HG02970 (cell line): ENCODE measurements at regions not wholly inside any gene's neighbourhood (a gene's known extent, or its start where the extent isn't known, plus 50 kb on each side); places are given as distances from the start of the nearest gene placed in this dataset.

Source experiments
- ATAC-seq: cut with Tn5 transposase; IDR thresholded peaks from one replicate; pipeline ENCODE4 v1.9.1; 2021; ENCODE audit warnings: mild to moderate bottlenecking, moderate library complexity, moderate number of reproducible peaks; ENCODE audit not compliant: unreplicated experiment, low FRiP score

DNA sequence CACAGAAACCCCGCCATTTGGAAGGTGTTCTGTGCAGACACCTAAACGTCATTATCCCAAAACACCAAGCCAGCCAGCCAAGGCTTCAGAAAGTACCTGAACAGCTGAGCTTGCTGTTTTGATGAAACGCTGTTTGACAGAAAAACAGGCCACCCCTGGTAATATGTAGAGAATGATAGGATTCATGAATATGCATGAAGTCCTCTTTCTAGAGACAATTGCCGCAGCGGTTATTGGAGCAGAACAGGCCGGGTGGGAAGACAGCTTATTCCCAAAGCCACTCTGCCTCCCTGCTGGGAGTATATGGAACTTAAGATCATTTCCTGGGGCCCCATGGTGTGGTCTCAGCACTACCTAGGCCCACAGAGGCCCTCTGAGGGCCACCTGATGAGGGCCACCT is 229.5 kb downstream of the UQCRFS1 start:
- no peak for ATAC-seq

DNA sequence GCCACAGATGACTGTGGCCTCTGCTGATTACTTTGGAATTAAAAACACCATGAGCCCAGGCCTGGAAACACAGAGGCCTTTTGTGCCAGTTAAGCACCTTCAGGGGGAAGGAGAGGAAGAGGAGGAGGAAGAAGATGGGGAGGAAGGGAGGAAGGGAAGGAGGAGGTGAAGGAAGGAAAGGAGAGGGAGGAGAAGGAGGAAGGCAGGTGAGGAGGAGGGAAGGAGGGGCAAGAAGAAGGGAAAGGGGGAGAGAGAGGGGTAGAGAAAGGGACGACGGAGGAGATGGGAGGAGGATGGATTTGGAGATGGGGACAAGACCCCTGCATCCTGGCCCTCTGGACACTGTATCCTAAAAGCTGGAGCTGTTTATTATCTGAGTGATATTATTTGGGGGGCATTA is 231.0 kb downstream of the UQCRFS1 start:
- ATAC-seq = no peak

DNA sequence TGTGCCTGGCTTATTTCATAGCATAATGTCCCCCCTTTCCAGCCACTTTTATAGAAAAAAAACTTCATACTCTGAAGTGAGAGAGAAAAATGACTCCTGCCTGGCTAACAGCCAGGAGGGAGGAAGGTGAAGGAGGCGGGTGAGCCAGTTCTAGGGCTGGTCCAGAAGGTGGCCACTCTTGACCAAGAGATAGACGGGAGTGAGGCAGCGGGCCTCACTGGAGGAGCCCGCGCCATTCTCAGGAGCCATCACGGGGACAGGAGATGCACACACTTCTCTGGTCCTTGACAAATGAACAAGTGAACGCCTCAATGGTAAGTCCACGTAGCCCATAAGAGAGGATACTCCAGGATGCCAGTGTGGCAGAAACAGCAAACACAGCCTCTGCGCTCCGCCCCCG is 231.4 kb downstream of the UQCRFS1 start:
- no peak for ATAC-seq

DNA sequence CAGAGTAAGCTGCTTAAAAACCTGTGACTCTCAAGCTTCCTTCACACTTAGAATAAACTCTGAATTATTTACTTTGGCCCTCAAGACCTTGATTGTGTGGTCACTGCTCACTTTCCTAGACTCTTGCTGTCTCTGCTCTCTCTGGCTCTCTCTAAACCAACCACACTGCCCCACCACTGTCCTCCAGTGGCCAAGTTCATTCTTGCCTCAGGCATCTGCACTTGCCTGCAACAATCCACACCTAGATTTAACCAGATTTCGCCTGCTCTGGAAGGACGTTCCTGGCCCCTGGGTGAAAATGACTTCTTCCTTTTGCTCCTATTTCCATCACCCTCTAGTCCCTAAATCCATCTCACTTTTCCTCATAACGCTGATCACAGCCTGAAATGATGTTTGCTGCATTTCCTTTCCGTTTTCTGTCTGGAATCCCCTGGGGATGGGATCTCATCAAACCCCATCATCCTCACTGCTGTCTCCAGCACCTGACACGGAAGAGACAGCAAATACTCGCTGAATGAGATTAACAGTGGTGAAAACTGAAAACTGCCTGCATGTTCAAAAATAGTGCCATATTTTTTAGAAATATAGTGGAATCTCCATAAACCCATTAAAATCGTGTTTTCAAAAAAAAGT is 232.6 kb downstream of the UQCRFS1 start:
- no peak for ATAC-seq

DNA sequence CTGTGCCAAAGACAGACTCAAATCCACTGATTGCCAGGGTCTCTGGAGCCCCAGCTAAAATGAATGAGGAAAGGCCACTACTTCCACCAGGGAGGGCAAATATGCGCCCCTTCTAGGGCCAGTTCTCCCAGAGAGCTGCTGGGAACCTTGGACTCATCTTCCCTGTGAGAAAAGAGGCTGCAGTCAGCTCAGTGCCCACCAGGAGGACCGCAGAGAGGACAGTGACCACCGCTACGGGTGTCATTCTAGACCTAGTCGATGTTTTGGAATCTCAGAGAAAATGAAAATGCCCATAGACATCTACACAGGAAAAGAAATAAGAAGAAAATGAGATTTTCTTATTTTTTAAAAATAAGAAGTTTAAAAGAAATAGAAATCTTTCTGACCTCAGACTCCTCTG is 235.1 kb downstream of the UQCRFS1 start:
- no peak for ATAC-seq

DNA sequence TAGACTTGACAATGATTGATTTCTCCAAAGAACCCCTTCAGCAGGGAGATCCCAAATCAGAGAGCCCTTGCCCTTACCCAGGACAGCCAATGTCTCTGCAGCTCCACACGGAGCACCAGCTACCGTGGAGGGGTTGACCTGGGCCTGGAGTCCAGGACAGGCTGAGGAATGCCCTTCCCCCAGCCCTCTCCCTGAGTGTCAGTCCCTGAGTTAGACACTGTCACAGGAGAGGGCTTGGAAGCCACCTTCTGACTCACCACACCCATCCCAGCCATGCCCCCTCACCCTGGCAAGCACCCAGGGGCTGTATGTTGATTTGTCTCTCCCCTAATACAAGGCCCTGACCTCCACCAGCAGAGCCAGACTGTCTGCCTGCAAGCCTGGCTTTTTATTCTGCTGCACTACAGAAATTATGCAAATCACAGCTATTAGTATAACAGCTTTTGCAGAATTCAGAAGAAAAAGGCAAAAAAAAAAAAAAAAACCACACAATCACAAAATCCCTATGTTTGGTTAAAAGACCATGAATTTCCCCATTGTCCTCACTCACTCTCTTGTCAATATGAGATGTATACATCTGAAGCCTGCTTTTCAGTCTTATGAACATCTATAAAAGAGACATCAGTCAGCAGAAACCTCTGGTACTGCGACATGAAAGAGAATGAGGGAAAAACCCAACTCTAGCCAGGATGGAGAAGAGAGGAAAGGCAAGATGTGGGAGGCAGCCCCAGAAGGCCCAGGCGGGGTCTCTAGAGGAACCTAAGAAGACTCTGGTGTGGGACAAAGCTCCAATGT is 240.7 kb downstream of the UQCRFS1 start:
- no peak for ATAC-seq

DNA sequence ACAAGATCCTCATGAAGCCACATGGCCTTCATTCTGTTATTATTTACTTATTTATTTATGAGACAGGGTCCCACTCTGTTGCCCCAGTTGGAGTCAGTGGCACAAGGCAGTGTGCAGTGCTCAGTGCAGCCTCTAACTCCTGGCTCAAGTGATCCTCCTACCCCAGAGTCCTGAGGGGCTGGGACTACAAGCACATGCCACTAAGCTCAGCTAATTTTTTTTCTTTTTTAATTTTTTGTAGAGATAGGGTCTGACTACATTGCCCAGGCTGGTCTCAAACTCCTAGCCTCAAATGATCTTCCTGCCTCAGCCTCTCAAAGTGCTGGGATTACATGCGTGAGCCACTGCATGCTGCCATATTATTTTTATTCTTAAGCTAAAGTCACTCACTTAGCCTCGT is 241.4 kb downstream of the UQCRFS1 start:
- no peak for ATAC-seq

DNA sequence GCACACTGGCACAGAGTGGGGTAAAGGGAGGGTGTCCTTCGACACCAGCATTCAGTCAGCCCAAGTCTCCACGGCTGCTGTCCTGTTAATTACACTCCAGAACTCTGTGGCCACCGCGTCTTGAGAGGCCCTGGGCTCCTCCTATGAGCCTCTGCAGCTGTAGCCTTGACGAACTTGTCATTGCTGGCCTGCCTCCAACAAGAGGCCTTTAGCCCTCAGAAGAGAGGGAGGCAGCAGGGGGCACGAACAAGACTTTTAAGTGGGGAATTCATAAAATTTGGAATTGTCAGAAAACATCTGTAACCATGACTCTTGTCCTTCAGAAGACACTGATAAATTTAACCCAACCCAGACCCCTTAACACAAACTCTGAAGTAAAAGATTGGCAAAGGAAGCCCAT is 241.9 kb downstream of the UQCRFS1 start:
- ATAC-seq = no peak

DNA sequence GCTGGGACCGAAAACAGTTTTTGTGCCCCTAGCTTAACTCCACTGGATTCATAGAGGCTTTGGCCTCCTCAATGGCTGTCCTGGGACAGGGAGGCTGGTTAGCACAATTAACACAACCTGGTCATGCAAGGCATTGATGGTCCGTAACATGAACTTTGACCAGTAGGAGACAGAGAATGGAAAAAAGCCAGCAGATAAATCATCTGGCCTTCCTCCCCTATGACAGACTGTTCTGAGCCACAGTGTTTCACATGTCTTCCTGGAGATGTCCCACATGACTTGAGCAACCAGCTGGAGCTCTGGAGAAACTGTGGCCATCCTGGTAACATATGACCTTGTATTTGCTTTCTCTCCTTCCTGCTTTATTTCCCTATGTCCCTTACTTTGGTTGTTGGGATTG is 244.2 kb downstream of the UQCRFS1 start:
- ATAC-seq = no peak

DNA sequence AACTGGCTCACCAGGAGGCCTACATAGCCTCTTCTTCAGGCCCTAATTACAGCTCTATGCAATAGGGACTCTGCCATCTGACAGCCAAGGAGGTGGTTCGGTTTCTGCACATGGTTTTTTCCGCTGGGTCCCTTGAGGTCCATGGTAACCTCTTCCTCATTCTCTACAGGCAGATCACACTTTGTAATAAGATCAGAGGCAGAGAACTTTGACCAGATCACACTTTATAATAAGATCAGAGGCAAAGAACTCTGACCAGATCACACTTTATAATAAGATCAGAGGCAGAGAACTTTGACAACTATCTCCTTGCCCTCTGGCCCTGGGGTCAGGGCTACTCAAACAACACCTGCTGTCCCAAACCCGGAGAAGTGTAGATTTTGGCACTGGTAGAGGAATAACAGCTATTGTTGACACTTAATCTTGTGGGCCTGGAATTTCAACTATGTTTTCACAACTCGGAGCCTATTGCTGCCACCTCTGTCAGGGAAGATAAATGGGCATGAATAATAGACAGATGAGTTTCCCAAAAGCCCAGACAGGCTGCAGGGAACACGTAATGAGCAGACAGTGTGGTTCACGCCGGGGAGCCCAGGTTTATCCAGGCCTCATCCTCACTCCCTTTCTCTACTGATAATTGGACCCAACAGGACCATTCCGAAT is 246.1 kb downstream of the UQCRFS1 start:
- no peak for ATAC-seq

DNA sequence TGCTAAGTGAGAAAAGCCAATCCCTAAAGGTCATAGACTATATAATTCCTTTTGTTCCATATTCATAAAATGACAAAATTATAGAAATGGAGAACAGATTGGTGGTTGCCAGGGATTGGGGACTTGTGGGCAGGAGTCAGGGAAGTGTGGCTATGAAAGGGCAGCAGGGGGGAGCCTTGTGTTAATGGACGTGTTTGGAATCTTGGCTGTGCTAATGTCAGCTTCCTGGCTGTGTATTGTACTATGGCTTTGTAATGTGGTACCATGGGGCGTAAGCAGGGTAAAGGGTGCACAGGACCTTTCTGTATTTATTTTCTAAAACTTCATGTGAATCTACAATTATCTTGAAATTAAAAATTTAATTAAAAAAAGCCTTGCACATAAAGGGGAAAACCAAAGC is 248.5 kb downstream of the UQCRFS1 start:
- no peak for ATAC-seq

DNA sequence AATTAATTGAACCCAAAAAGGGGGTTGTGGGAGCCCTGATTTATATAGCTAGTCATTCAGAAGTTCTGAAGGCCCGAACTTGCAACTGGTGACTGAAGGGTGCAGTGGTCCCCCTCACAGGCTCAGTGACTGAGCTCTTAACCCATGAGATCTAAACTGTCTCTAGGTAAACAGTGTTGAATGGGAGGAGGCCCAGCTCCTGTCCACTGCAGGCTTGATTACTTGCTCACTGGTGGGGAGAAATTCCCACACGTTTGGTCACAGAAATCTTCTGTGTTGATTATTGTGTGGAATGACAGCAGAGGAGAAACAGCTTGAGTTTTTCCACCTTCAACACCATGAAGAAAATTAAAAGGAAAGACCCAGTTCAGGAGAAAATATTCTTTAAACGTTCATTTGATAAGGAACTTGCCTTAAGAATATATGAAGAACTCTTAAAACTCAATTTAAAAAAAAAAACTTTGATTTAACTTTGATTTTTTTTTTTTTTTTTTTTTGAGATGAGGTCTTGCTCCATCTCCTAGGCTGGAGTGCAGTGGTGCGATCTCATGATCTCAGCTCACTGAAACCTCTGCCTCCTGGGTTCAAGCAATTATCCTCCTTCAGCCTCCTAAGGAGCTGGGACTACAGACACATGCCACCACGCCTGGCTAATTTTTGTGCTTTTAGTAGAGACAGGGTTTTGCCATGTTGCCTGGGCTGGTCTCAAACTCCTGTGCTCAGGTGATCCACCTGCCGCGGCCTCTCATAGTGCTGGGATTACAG is 249.3 kb downstream of the UQCRFS1 start:
- no peak for ATAC-seq

DNA sequence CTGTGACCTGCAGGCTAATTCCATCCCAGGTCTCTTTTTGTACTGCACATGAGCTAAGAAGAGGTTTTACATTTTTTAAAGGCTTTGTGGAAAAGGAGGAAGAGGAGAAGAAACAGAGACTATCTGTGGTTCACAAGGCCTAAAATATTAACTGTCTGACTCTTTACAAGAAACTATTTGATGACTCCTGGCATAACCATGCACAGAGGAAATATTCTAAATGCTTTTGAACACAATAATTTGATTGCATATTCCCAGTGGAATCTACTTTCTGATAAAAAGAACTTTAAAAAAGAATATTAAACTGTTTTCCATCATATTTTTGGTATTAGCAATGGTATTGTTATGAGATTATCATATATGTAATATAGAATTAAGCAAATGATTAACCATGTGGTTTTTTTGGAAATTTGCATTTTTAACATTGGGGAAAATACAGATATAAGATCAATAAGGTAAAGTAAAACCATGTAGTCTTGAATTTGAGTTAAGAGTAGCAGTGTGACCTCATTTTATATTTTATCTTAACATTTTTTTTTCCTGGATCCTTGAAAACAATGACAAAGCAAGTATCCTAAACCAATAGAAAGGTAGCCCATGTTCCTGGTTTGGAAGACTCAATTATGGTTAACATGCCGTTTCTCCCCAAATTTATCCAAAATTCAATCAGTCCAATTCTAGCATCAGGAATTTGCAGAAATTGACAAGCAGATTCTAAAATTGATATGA is 251.0 kb downstream of the UQCRFS1 start:
- no peak for ATAC-seq

DNA sequence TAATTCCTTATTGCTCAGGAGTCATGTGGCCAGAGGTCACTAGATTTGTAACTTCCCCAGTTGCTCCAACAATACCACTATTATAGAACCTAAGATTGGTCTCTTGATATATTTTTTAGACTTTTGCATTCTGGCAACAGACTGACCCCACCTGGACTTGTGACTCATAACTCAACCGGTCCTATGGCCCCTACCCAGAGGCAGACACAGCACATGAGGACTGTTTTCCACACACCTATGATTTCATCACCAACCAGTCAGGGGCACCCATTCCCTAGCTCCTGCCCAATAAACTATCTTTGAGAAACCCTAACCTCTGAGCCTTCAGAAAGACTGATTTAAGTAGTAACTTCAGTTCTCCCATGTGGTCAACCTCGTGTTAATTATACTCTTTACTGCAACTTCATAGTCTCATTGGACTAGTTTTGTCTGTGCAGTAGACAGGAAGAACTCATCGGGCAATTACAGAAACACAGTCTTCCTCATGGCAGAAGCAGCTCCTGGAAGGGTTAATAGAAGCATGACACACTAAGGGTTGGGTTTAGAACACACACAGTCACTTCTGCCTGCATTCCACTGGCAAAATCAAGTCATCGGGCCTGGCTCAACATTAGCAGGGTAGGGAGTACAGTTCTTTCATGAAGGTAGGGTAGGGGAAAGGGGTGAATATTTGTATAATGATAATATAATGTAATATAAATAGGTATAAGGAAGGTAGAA is 251.8 kb downstream of the UQCRFS1 start:
- ATAC-seq = no peak

DNA sequence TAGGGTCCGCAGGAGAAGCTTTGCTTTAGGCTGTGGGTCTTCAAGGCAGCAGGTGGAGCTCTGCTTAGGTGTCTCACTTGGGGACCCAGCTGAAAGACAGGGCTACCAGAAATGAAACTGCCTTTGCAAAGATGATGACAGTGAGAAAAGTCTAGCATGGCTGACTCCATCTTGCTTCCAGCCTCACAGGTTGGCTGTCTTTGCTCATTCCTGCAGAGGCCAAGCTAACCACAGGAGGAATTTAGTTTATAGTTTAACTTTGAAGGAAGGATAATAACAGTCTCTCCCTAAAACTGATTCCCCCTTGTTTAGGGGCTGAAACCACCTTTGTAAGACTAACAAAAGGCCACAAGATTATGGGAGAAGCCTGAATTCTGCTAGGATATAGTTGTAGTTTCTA is 252.4 kb downstream of the UQCRFS1 start:
- no peak for ATAC-seq

DNA sequence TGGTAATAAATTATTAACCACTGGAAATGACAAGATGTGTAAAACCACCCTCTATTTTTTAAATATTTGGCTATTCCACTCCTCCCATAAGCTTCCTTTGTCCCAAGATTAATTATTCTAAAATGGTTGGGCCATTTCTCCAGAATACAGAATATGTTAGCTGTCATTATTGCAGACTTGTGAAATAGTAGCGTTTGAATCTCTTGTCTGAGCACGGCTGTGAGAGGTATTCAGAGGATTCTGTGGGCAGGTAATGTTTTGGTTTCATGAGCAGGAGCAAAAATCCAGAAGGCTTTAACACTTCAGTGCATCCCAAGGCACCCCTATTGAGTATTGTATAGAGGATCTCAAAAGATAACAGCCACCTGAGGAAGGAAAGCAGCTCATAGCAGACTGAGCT is 256.0 kb downstream of the UQCRFS1 start:
- no peak for ATAC-seq

DNA sequence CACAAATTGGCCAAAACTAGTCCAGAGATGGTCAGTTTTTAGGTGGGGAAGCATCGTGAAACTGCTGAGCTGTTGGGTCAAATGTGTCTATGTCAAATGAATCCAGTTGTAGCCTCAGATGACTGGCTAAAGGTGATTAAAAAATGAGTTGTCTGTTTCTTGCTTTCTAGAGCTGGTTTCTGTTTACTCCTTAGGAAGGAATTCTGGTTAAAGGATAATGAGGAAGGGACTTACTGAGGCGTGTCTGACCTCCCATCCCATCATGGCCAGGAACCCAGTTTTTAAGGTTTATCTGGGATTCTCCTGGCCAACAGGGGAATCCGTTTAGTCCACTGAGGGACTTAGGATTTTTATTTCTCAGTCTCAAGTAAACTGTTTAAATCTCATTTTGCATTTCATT is 256.5 kb downstream of the UQCRFS1 start:
- ATAC-seq = no peak

DNA sequence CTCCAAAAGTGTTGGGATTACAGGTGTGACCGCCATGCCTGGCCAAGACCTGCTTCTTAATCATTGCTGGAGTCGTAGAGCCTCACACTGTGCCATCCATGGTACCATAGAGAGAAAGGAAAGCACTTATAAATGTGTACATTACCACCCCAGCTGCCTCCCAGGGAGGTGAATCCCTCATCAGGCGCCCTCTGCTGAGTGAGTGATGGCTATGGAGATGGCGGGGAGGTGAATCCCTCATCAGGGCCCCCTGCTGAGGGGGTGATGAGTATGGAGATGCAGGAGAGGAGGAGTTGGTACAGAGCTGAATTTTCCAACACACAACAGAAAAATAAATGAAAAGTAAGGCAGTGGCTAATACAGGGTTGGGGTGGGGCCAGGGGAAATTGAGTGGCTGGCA is 263.4 kb downstream of the UQCRFS1 start:
- ATAC-seq = no peak

DNA sequence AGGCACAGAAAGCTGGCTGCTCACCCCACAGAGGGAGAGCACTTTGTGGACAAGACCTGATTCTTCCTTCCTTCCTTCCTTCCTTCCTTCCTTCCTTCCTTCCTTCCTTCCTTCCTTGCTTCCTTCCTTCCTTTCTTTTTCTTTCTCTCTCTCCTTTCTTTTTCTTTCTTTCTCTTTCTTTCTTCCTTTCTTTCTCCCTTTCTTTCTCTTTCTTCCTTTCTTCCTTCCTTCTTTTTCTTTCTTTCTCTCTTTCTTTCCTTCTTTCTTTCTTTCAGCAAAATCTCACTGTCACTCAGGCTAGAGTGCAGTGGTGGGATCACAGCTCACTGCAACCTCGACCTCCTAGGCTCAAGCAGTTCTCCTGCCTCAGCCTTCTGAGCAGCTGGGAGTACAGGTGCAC is 263.9 kb downstream of the UQCRFS1 start:
- ATAC-seq = no peak

DNA sequence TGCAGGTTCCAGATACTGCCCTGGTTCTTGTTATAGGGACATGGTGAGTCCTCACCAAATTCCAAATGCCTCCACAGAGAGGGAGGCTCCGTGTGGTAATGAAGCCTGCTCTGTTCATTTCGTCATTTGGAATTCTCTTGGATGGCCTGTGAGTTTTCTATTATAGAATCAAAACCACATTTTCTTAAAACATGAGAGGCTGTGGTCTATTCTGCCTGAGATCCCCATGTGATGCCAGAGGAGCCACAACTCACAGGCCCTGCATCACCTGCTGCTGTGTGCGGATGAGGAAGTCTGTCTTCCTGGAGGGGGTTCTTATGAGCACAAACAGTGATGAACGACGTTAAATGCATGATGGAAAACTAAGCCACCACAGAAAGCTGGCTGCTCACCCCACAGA is 264.4 kb downstream of the UQCRFS1 start:
- no peak for ATAC-seq
